ENCODE measurements at regions not wholly inside any gene's neighbourhood (a gene's known extent, or its start where the extent isn't known, plus 50 kb on each side); places are given as distances from the start of the nearest gene placed in this dataset.

DNA sequence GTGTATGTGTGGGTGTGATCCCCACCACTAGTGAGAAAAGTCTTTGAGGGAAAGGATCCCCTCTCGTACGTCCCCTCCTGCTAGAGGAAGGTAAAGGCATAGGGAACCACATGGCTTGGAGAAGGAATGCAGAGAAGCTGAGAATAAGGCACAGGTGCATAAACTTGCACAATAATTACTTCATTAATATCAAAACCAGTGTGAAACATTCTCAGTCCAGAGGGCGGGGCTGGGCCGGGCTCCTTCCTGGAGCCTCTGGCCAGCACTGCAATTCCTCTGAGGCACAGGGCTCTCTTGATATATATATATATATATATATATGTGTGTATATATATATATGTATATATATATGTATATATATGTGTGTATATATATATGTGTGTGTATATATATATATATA is 162.6 kb downstream of the TSEN15 start:
- H3K79me1 ChIP-seq (ENCODE audit: low read depth, low read length) = no peaks in the 10 kb centered on the region
- no peak overlapping the region for H2BK120ac ChIP-seq (replicated peaks; ENCODE audit: low read depth, low read length)
- TF ChIP-seq SUZ12 (IDR thresholded peaks at IDR 0.05; ENCODE audit: low read length) = no peak
- no peak for TF ChIP-seq EP300 (IDR thresholded peaks at IDR 0.05; ENCODE audit: borderline replicate concordance in 1 of 2, low read depth in 2 of 2, low read length in 2 of 2)
- no peak for TF ChIP-seq EZH2 (IDR thresholded peaks at IDR 0.05; ENCODE audit: low read depth, low read length, severe bottlenecking)
- no peak for TF ChIP-seq SP1 (IDR thresholded peaks at IDR 0.05; ENCODE audit: low read depth, low read length)
- TF ChIP-seq JUN (IDR thresholded peaks at IDR 0.05; ENCODE audit: low read depth, low read length) = no peak
- no peak for TF ChIP-seq TAF7 (optimal IDR thresholded peaks at IDR 0.05; ENCODE audit: borderline replicate concordance, low read depth, low read length)
- TF ChIP-seq TCF12 (IDR thresholded peaks at IDR 0.05; ENCODE audit: low read depth, low read length) = no peak
- no peak for TF ChIP-seq HDAC6 (IDR thresholded peaks at IDR 0.05; ENCODE audit: low read depth, low read length)
- no peak for TF ChIP-seq PHF8 (conservative IDR thresholded peaks at IDR 0.05; ENCODE audit: low read depth, low read length)
- TF ChIP-seq, protein P1, sequence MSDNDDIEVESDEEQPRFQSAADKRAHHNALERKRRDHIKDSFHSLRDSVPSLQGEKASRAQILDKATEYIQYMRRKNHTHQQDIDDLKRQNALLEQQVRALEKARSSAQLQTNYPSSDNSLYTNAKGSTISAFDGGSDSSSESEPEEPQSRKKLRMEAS (IDR thresholded peaks at IDR 0.05) = no peak
- TF ChIP-seq, protein P2, sequence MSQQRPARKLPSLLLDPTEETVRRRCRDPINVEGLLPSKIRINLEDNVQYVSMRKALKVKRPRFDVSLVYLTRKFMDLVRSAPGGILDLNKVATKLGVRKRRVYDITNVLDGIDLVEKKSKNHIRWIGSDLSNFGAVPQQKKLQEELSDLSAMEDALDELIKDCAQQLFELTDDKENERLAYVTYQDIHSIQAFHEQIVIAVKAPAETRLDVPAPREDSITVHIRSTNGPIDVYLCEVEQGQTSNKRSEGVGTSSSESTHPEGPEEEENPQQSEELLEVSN (IDR thresholded peaks at IDR 0.05) = no peak
- no peak for TF ChIP-seq SP4 (IDR thresholded peaks at IDR 0.05; ENCODE audit: low read length)
- TF ChIP-seq KDM4A (IDR thresholded peaks at IDR 0.05; ENCODE audit: low read depth, low read length, severe bottlenecking) = no peak
- no peaks in the 10 kb centered on the region for H3K79me2 ChIP-seq (ENCODE audit: control insufficient read depth in 1 of 2, insufficient read depth in 2 of 2, low read length in 2 of 2)
- no peak overlapping the region for H3K18ac ChIP-seq (ENCODE audit: extremely low read depth, low read length)
- DNase-seq (ENCODE audit: low read depth in 1 of 2, low spot score in 2 of 2) = no peak
- no peak overlapping the region for H3K27ac ChIP-seq (ENCODE audit: low read depth, low read length)
- H4K91ac ChIP-seq (replicated peaks; ENCODE audit: insufficient read length, low read length) = no peak overlapping the region
- no peak overlapping the region for H3K14ac ChIP-seq (ENCODE audit: insufficient read length)
- H3K23ac ChIP-seq (ENCODE audit: insufficient read length) = peak overlapping the region; percentile 28
- CTCF ChIA-PET (ENCODE audit: partially characterized antibody) = interaction anchor here (5.6 kb wide), 1 partner anchor 9 kb away, joined by 50 read pairs; no protein-coding TSS in a partner anchor
- no peak overlapping the region for H2BK15ac ChIP-seq (ENCODE audit: low read length)
- no peaks in the 10 kb centered on the region for H3K36me3 ChIP-seq (ENCODE audit: control insufficient read depth in 2 of 4, insufficient read depth in 4 of 4, low read length in 3 of 4)
- no peaks in the 10 kb centered on the region for H3K4me1 ChIP-seq (replicated peaks in 1 of 4; ENCODE audit: control insufficient read depth in 3 of 4, insufficient read depth in 4 of 4, low read length in 3 of 4)
- no peak overlapping the region for H3K9ac ChIP-seq (replicated peaks in 1 of 4; ENCODE audit: extremely low read depth in 1 of 4, low read depth in 3 of 4, low read length in 3 of 4)
- H2BK12ac ChIP-seq (ENCODE audit: low read depth, low read length) = no peak overlapping the region
- H2AK5ac ChIP-seq (ENCODE audit: low read depth, low read length) = no peak overlapping the region
- H3K4me3 ChIP-seq (ENCODE audit: extremely low read depth in 1 of 4, insufficient read depth in 2 of 4, low read depth in 3 of 4, low read length in 4 of 4) = no peak overlapping the region
- no peak overlapping the region for H2BK20ac ChIP-seq (ENCODE audit: low read length)
- no peak overlapping the region for H4K8ac ChIP-seq (ENCODE audit: extremely low read depth, insufficient read depth, low read length)
- no peak overlapping the region for H2AFZ ChIP-seq (ENCODE audit: low read length)
- no peaks in the 10 kb centered on the region; the same call in 1 of the 2 replicates for H3K23me2 ChIP-seq (ENCODE audit: low read depth, low read length)
- no peak for FAIRE-seq
- peaks cover 0 to 1% (median 0%) of the 10 kb centered on the region in 4 experiments; a peak in 1 of 7 replicates for H3K27me3 ChIP-seq (replicated peaks in 1 of 4; ENCODE audit: control insufficient read depth in 3 of 4, extremely low read depth in 1 of 4, insufficient read depth in 3 of 4, low read length in 3 of 4)
- H4K5ac ChIP-seq (ENCODE audit: insufficient read length, low read depth, low read length) = no peak overlapping the region
- H3K9me3 ChIP-seq (ENCODE audit: insufficient read depth in 2 of 2, low read depth in 1 of 2, low read length in 1 of 2) = no peaks in the 10 kb centered on the region
- POLR2A ChIA-PET (ENCODE audit: partially characterized antibody) = no interaction called here
- H2BK5ac ChIP-seq (ENCODE audit: low read depth, low read length) = no peak overlapping the region
- H3K56ac ChIP-seq (replicated peaks; ENCODE audit: insufficient read length, low read depth, low read length) = no peak overlapping the region
- H3K4ac ChIP-seq (replicated peaks; ENCODE audit: insufficient read length, low read depth, low read length) = no peak overlapping the region
- no peak overlapping the region for H3K4me2 ChIP-seq (ENCODE audit: insufficient read depth in 1 of 2, low read depth in 2 of 2, low read length in 2 of 2)
- no peaks in the 10 kb centered on the region for H4K20me1 ChIP-seq (replicated peaks in 1 of 2; ENCODE audit: control insufficient read depth in 1 of 2, insufficient read depth in 2 of 2, low read length in 2 of 2)
- 95% methylated on average over 4 of the region's 4 CpGs; no CpG with 5 or more reads in 1 of the 2 experiments for whole genome bisulfite sequencing, 2 experiments (ENCODE audit: extremely low coverage in 1 of 2, insufficient coverage in 1 of 2, insufficient read length in 1 of 2, insufficient replicate concordance in 2 of 2, low coverage in 1 of 2, low lambda C conversion rate in 2 of 2, missing lambda C conversion rate in 1 of 2)
